Breast epithelium (tissue), 4 donors: ENCODE measurements at regions not wholly inside any gene's neighbourhood (a gene's known extent, or its start where the extent isn't known, plus 50 kb on each side); places are given as distances from the start of the nearest gene placed in this dataset.

Experiments used
- DNase-seq, 2 donors: peaks; one replicate each; pipeline ENCODE4 v3.0.0-alpha.2; 2019; ENCODE audit warnings: low spot score in 2 of 2
- H3K27ac ChIP-seq, 2 donors: fragments of 200-600 bp; sonication (generic) in 1 of 2; one replicate each; pipeline ENCODE4 v1.5.1; 2016 to 2019; ENCODE audit warnings: mild to moderate bottlenecking in 1 of 2
- H3K27me3 ChIP-seq, 2 donors: fragments of 200-600 bp; sonication (generic) in 1 of 2; one replicate each; pipeline versions ENCODE4 v1.5.1 to v1.6.0; 2017 to 2019; ENCODE audit warnings: control low read depth in 1 of 2, mild to moderate bottlenecking in 1 of 2
- H3K36me3 ChIP-seq: fragments of 200-600 bp; one replicate; pipeline ENCODE4 v1.5.1; 2019
- H3K4me1 ChIP-seq, 2 donors: fragments of 200-600 bp; sonication (generic); one replicate each; pipeline ENCODE4 v1.5.1; 2016 to 2019; ENCODE audit warnings: control low read depth in 1 of 2
- H3K4me3 ChIP-seq, 3 donors: fragments of 200-600 bp; sonication (generic); 1 replicate in 2 of 3; 2 replicates in 1 of 3; pipeline ENCODE4 v1.5.1; 2016 to 2019; ENCODE audit warnings: mild to moderate bottlenecking in 3 of 3, moderate library complexity in 2 of 3
- H3K9me3 ChIP-seq, 2 donors: fragments of 200-600 bp; sonication (generic) in 1 of 2; one replicate each; pipeline ENCODE4 v1.5.1; 2016 to 2019; ENCODE audit warnings: control low read depth in 1 of 2
- CTCF ChIP-seq, 3 donors: fragments of 450-650 bp; IDR thresholded peaks; one replicate each; pipeline ENCODE4 v1.5.1; 2016 to 2017; ENCODE audit warnings: antibody characterized with exemption in 3 of 3, mild to moderate bottlenecking in 3 of 3, moderate library complexity in 3 of 3
- POLR2A ChIP-seq: fragments of 450-650 bp; IDR thresholded peaks from one replicate; pipeline ENCODE4 v1.6.1; 2016; ENCODE audit warnings: antibody characterized with exemption, mild to moderate bottlenecking, moderate library complexity
- POLR2AphosphoS5 ChIP-seq, 3 donors: sonication (generic); formaldehyde crosslinking; IDR thresholded peaks; one replicate each; pipeline ENCODE4 v1.6.1; 2017; ENCODE audit warnings: antibody characterized with exemption in 3 of 3
- intact Hi-C: fragments of 100-400 bp; cut with DNase I; formaldehyde crosslinking; loops from one replicate; pipeline ENCODE4 v1.15.1; 2023; ENCODE audit warnings: low total_unique reads

- DNase-seq, result no peak
- intact Hi-C loops, result no loop called here
- Histone ChIP-seq H3K27ac (no peak overlapping the region), H3K4me3 (no peak overlapping the region), H3K27me3 (no peaks in the 10 kb centered on the region), H3K4me1 (no peaks in the 10 kb centered on the region), H3K36me3 (no peaks in the 10 kb centered on the region), H3K9me3 (no peaks in the 10 kb centered on the region)
- TF ChIP-seq POLR2A (no peak), CTCF (IDR thresholded peaks at IDR 0.05) (no peak), POLR2AphosphoS5 (IDR thresholded peaks at IDR 0.05) (no peak)
These were observed 110.0 kb upstream of the DLG1 start for GRCh38 chr3:197408177-197408957.

- DNase-seq, result no peak
- no peak for TF ChIP-seq POLR2AphosphoS5 (IDR thresholded peaks at IDR 0.05)
- no peak for TF ChIP-seq CTCF (IDR thresholded peaks at IDR 0.05)
- TF ChIP-seq POLR2A, result no peak
- intact Hi-C loops, result no loop called here
These were observed 109.1 kb upstream of the DLG1 start for GRCh38 chr3:197407526-197407925.

GRCh38 chr3:197407053-197407452 is 108.6 kb upstream of the DLG1 start:
- Histone ChIP-seq H3K27ac (no peak overlapping the region), H3K9me3 (no peaks in the 10 kb centered on the region), H3K36me3 (no peaks in the 10 kb centered on the region), H3K27me3 (no peaks in the 10 kb centered on the region), H3K4me1 (no peaks in the 10 kb centered on the region), H3K4me3 (no peak overlapping the region)
- intact Hi-C loops, result no loop called here
- DNase-seq, result no peak
- TF ChIP-seq POLR2A (no peak), CTCF (IDR thresholded peaks at IDR 0.05) (no peak), POLR2AphosphoS5 (IDR thresholded peaks at IDR 0.05) (no peak)

More at GRCh38 chr3:197407526-197407925, 109.1 kb upstream of the DLG1 start:
- no peaks in the 10 kb centered on the region for H3K4me1 ChIP-seq
- no peak overlapping the region for H3K4me3 ChIP-seq
- H3K9me3 ChIP-seq, result no peaks in the 10 kb centered on the region
- no peak overlapping the region for H3K27ac ChIP-seq
- no peaks in the 10 kb centered on the region for H3K27me3 ChIP-seq
- H3K36me3 ChIP-seq, result no peaks in the 10 kb centered on the region

GRCh38 chr3:197406266-197406665 is 107.9 kb upstream of the DLG1 start:
- no peak for TF ChIP-seq POLR2A
- TF ChIP-seq CTCF (IDR thresholded peaks at IDR 0.05), result no peak
- no peak for TF ChIP-seq POLR2AphosphoS5 (IDR thresholded peaks at IDR 0.05)
- Histone ChIP-seq H3K27ac (no peak overlapping the region), H3K27me3 (no peaks in the 10 kb centered on the region), H3K4me3 (no peak overlapping the region), H3K4me1 (no peaks in the 10 kb centered on the region), H3K36me3 (no peaks in the 10 kb centered on the region), H3K9me3 (no peaks in the 10 kb centered on the region)
- DNase-seq, result no peak
- intact Hi-C loops, result no loop called here

- Histone ChIP-seq H3K4me3 (no peak overlapping the region), H3K4me1 (no peaks in the 10 kb centered on the region), H3K27me3 (no peaks in the 10 kb centered on the region), H3K36me3 (no peaks in the 10 kb centered on the region), H3K27ac (no peak overlapping the region), H3K9me3 (no peaks in the 10 kb centered on the region)
- intact Hi-C loops, result no loop called here
- TF ChIP-seq CTCF (IDR thresholded peaks at IDR 0.05) (no peak), POLR2A (no peak), POLR2AphosphoS5 (IDR thresholded peaks at IDR 0.05) (no peak)
- no peak for DNase-seq
These were observed 106.3 kb upstream of the DLG1 start for GRCh38 chr3:197404754-197405153.
